MCF 10A (cell line): ENCODE measurements at regions not wholly inside any gene's neighbourhood (a gene's known extent, or its start where the extent isn't known, plus 50 kb on each side); places are given as distances from the start of the nearest gene placed in this dataset.
"Not testable (repeated sequence)": the region's sequence is repeated elsewhere in the genome, so short reads cannot be mapped to it uniquely, and the experiment has no call there.

ENCODE experiments used
- BruUV-seq: library from RNA; stranded (reverse); fragments of 400-500 nt; replicated peaks from 2 replicates; lab custom pipeline; 2021; lab: Mats Ljungman, UMichigan
- CTCF ChIA-PET: fragments of 300-600 bp; sonication (Branson Sonifier 250); formaldehyde crosslinking; extraction: SDS; loops from one replicate; lab custom pipeline; 2021; ENCODE audit warnings: antibody characterized with exemption, inconsistent platforms; lab: Yijun Ruan, JAX
- POLR2A ChIA-PET: fragments of 300-600, 350-650 bp; sonication (Branson Sonifier 250); formaldehyde crosslinking; extraction: SDS; loops from one replicate; lab custom pipeline; 2020; ENCODE audit warnings: antibody characterized with exemption, inconsistent platforms; lab: Yijun Ruan, JAX
- DNase-seq: peaks from one replicate; pipeline ENCODE4 v3.0.0-alpha.2; 2018; ENCODE audit not compliant: unreplicated experiment
- H3K27ac Mint-ChIP-seq: one replicate; pipeline ENCODE4 v1.8.0; 2022; ENCODE audit warnings: mild to moderate bottlenecking, low read depth, mixed read lengths; ENCODE audit not compliant: unreplicated experiment
- H3K27me3 Mint-ChIP-seq: one replicate; pipeline ENCODE4 v1.8.0; 2022; ENCODE audit warnings: mixed read lengths; ENCODE audit not compliant: insufficient read depth, unreplicated experiment
- H3K36me3 Mint-ChIP-seq: one replicate; pipeline ENCODE4 v1.8.0; 2022; ENCODE audit warnings: mild to moderate bottlenecking, moderate library complexity, mixed read lengths; ENCODE audit not compliant: insufficient read depth, unreplicated experiment
- H3K4me1 Mint-ChIP-seq: one replicate; pipeline ENCODE4 v1.8.0; 2022; ENCODE audit warnings: mixed read lengths; ENCODE audit not compliant: insufficient read depth, unreplicated experiment
- H3K4me3 Mint-ChIP-seq: one replicate; pipeline ENCODE4 v1.8.0; 2022; ENCODE audit warnings: mild to moderate bottlenecking, moderate library complexity, mixed read lengths; ENCODE audit not compliant: unreplicated experiment
- H3K9me3 Mint-ChIP-seq: one replicate; pipeline ENCODE4 v1.8.0; 2022; ENCODE audit warnings: mixed read lengths; ENCODE audit not compliant: unreplicated experiment
- CTCF ChIP-seq: fragments of 200-600 bp; IDR thresholded peaks from one replicate; pipeline ENCODE4 v1.8.0; 2022; ENCODE audit warnings: antibody characterized with exemption, mild to moderate bottlenecking; ENCODE audit not compliant: unreplicated experiment
- intact Hi-C: fragments of 100-400 bp; cut with micrococcal nuclease; formaldehyde crosslinking; loops from 2 replicates; pipeline ENCODE4 v1.14.1; 2022

DNA sequence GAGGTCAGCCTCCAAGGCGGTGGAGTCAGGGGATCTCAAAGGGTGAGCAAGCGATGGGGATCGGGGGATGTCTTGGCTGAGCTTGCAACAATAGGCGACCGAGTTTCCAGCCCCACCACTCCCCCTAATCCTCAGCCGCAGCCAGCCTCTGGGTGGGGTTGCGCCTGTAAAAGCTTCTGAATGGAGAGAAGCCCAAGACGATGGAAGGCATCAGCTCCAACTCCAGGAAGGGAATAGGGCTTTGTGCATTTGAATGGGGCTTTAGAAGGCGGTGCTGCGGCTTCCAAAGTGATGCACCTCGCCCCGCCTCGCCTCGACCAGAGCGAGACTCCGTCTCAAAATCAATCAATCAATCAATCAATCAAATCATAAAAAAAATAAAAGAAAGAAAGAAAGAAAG, 1946.4 kb upstream of the DEFB115 start:
- CTCF ChIA-PET: interaction anchor here (0.7 kb wide), 1 partner anchor 253 kb away, joined by 3 read pairs; no protein-coding TSS in a partner anchor

DNA sequence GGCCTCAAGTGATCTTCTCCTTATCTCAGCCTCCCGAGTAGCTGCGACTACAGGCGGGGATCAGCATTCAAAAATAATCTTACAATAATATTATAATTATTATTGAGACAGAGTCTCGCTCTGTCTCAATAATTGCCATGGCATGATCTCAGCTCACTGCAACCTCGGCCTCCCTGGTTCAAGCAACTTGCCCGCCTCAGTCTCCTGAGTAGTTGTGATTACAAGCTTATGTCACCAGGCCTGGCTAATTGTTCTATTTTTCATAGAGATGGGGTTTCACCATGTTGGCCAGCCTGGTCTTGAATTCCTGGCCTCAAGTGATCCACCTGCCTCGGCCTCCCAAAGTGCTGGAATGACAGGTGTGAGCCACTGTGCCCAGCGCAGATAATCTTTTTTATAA, 1944.8 kb upstream of the DEFB115 start:
- POLR2A ChIA-PET, H3K27me3 Mint-ChIP-seq, H3K4me3 Mint-ChIP-seq, DNase-seq, H3K27ac Mint-ChIP-seq, intact Hi-C loops, H3K36me3 Mint-ChIP-seq, H3K4me1 Mint-ChIP-seq, BruUV-seq: not testable (repeated sequence)
- H3K9me3 Mint-ChIP-seq: peaks cover 60% of the 10 kb centered on the region
- CTCF ChIA-PET: interaction anchor here (0.7 kb wide), 1 partner anchor 72 kb away, joined by 3 read pairs; no protein-coding TSS in a partner anchor

More for the DNA sequence above, 1946.4 kb upstream of the DEFB115 start:
- DNase-seq, H3K36me3 Mint-ChIP-seq, H3K4me3 Mint-ChIP-seq, H3K4me1 Mint-ChIP-seq, BruUV-seq, H3K27ac Mint-ChIP-seq, H3K27me3 Mint-ChIP-seq, intact Hi-C loops: not testable (repeated sequence)
- POLR2A ChIA-PET: interaction anchor here (0.7 kb wide), 1 partner anchor 214 kb away, joined by 3 read pairs; no protein-coding TSS in a partner anchor
- peaks cover 55% of the 10 kb centered on the region for H3K9me3 Mint-ChIP-seq

DNA sequence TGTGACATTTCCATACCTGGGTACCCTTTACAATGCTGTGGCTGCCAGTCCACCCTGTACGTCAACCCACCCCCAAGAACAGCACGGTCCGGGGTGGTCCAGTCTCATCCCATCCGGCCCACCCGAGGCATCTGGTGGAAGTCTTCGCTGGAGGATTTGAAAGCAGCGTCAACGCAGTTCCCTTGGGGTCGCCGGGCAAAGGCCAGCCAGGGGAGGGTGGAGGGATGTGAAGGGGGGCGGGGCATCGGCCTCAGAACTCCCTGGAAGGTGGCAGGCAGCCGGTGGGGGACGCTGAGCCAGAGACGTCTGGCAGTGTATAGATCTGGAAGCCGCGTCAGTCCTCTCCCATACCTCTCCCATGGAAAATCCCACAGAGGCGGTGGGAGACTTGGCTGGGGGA, 1944.0 kb upstream of the DEFB115 start:
- CTCF ChIA-PET: interaction anchor here (0.7 kb wide), 1 partner anchor 72 kb away, joined by 3 read pairs; no protein-coding TSS in a partner anchor
- no peaks in the 10 kb centered on the region for H3K27me3 Mint-ChIP-seq
- BruUV-seq: no TSS peak
- no peaks in the 10 kb centered on the region for H3K4me1 Mint-ChIP-seq
- no peak for TF ChIP-seq CTCF
- POLR2A ChIA-PET: no interaction called here
- H3K27ac Mint-ChIP-seq: no peak overlapping the region
- H3K36me3 Mint-ChIP-seq: no peaks in the 10 kb centered on the region
- no peak overlapping the region for H3K4me3 Mint-ChIP-seq
- peaks cover 60% of the 10 kb centered on the region for H3K9me3 Mint-ChIP-seq
- no peak for DNase-seq
- intact Hi-C loops: no loop called here

DNA sequence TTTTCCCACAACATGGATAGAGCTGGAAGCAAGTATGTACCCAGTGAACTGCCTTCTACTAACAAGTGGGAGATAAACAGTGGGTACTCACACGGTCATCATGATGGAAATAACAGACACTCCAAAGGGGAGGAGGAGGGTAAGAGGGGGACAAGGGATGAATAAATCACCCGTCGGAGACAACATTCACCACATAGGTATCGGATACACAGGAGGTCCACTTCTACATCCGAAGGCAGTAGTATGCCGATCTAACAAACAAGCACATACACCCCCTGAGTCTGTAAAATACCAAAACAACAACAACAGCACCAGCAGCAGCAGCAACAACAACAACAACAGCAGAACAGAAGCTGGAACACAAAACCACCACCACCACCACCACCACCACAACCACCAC, 1943.2 kb upstream of the DEFB115 start:
- H3K4me1 Mint-ChIP-seq: no peaks in the 10 kb centered on the region
- intact Hi-C loops: no loop called here
- DNase-seq: no peak
- TF ChIP-seq CTCF: no peak
- H3K4me3 Mint-ChIP-seq: no peak overlapping the region
- no peaks in the 10 kb centered on the region for H3K36me3 Mint-ChIP-seq
- POLR2A ChIA-PET: no interaction called here
- CTCF ChIA-PET: no interaction called here
- no peak overlapping the region for H3K27ac Mint-ChIP-seq
- BruUV-seq: no TSS peak
- peaks cover 57% of the 10 kb centered on the region for H3K9me3 Mint-ChIP-seq
- no peaks in the 10 kb centered on the region for H3K27me3 Mint-ChIP-seq

- no peaks in the 10 kb centered on the region for H3K36me3 Mint-ChIP-seq
- H3K27me3 Mint-ChIP-seq: no peaks in the 10 kb centered on the region
- POLR2A ChIA-PET: no interaction called here
- H3K27ac Mint-ChIP-seq: no peak overlapping the region
- peaks cover 41% of the 10 kb centered on the region for H3K9me3 Mint-ChIP-seq
- BruUV-seq: no TSS peak
- no peak for TF ChIP-seq CTCF
- H3K4me1 Mint-ChIP-seq: no peaks in the 10 kb centered on the region
- intact Hi-C loops: no loop called here
- no peak for DNase-seq
- CTCF ChIA-PET: interaction anchor here (0.9 kb wide), 1 partner anchor 1266 kb away, joined by 3 read pairs; no protein-coding TSS in a partner anchor
- no peak overlapping the region for H3K4me3 Mint-ChIP-seq
These were observed 1938.5 kb upstream of the DEFB115 start for GRCh38 chr20:29318871-29319461.
